WI38 (cell line): ENCODE measurements at regions not wholly inside any gene's neighbourhood (a gene's known extent, or its start where the extent isn't known, plus 50 kb on each side); places are given as distances from the start of the nearest gene placed in this dataset.
"Not testable (repeated sequence)": the region's sequence is repeated elsewhere in the genome, so short reads cannot be mapped to it uniquely, and the experiment has no call there.

Experiments used
- H3K4me3 ChIP-seq: 2 replicates; pipeline ENCODE4 v1.5.1; 2011; ENCODE audit warnings: low read depth, mild to moderate bottlenecking, control low read depth, low read length
- TF ChIP-seq, protein P1 (sequence below): IDR thresholded peaks from 2 replicates; pipeline ENCODE4 v1.5.1; 2012; ENCODE audit warnings: low read depth, mild to moderate bottlenecking, control low read depth, low read length

GRCh38 chr1:82377201-82377884, 576.6 kb downstream of the ADGRL2 start:
- H3K4me3 ChIP-seq = no peak overlapping the region
- TF ChIP-seq, protein P1, sequence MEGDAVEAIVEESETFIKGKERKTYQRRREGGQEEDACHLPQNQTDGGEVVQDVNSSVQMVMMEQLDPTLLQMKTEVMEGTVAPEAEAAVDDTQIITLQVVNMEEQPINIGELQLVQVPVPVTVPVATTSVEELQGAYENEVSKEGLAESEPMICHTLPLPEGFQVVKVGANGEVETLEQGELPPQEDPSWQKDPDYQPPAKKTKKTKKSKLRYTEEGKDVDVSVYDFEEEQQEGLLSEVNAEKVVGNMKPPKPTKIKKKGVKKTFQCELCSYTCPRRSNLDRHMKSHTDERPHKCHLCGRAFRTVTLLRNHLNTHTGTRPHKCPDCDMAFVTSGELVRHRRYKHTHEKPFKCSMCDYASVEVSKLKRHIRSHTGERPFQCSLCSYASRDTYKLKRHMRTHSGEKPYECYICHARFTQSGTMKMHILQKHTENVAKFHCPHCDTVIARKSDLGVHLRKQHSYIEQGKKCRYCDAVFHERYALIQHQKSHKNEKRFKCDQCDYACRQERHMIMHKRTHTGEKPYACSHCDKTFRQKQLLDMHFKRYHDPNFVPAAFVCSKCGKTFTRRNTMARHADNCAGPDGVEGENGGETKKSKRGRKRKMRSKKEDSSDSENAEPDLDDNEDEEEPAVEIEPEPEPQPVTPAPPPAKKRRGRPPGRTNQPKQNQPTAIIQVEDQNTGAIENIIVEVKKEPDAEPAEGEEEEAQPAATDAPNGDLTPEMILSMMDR = no peak

GRCh38 chr1:82373710-82374109, 573.0 kb downstream of the ADGRL2 start:
- TF ChIP-seq, protein P1 = no peak
- no peak overlapping the region for H3K4me3 ChIP-seq

GRCh38 chr1:82371844-82372498, 571.2 kb downstream of the ADGRL2 start:
- H3K4me3 ChIP-seq = no peak overlapping the region
- TF ChIP-seq, protein P1 = no peak

GRCh38 chr1:82367456-82367855, 566.7 kb downstream of the ADGRL2 start:
- TF ChIP-seq, protein P1 = no peak
- no peak overlapping the region for H3K4me3 ChIP-seq

- TF ChIP-seq, protein P1 = no peak
- no peak overlapping the region for H3K4me3 ChIP-seq
These were observed 566.0 kb downstream of the ADGRL2 start for GRCh38 chr1:82366689-82367088.

GRCh38 chr1:82359541-82359940, 558.8 kb downstream of the ADGRL2 start:
- H3K4me3 ChIP-seq = not testable (repeated sequence)

- not testable (repeated sequence) for H3K4me3 ChIP-seq
These were observed 558.0 kb downstream of the ADGRL2 start for GRCh38 chr1:82358706-82359105.

DNA sequence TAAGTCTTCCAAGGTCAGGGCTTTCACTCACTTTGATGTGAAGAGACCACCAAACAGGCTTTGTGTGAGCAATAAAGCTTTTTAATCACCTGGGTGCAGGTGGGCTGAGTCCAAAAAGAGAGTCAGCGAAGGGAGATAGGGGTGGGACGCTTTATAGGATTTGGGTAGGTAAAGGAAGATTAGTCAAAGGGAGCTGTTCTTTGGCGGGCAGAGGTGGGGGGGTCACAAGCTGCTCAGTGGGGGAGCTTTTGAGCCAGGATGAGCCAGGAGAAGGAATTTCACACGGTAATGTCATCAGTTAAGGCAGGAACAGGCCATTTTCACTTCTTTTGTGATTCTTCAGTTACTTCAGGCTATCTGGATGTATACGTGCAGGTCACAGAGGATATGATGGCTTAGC, 553.8 kb downstream of the ADGRL2 start:
- H3K4me3 ChIP-seq = not testable (repeated sequence)

GRCh38 chr1:82348487-82348886, 547.8 kb downstream of the ADGRL2 start:
- TF ChIP-seq, protein P1 = no peak
- no peak overlapping the region for H3K4me3 ChIP-seq
